Central memory CD8-positive, alpha-beta T cell (primary cell): ENCODE measurements at regions not wholly inside any gene's neighbourhood (a gene's known extent, or its start where the extent isn't known, plus 50 kb on each side); places are given as distances from the start of the nearest gene placed in this dataset.

Experiments
- ATAC-seq: fragments of 150-1000 bp; cut with Tn5 transposase; replicated peaks from 2 replicates; pipeline ENCODE4 v1.10.0; 2022; ENCODE audit warnings: mild to moderate bottlenecking, moderate FRiP score, moderate number of reproducible peaks; ENCODE audit not compliant: poor library complexity, severe bottlenecking; ENCODE audit errors: extremely low read depth
- DNase-seq, 2 donors: peaks; one replicate each; pipeline ENCODE4 v3.0.0; 2021; ENCODE audit warnings: low spot score in 2 of 2
- H3K27ac Mint-ChIP-seq: one replicate; pipeline ENCODE4 v1.8.0; 2022; ENCODE audit warnings: low read depth, mild to moderate bottlenecking, moderate library complexity, mixed read lengths
- H3K27me3 Mint-ChIP-seq: one replicate; pipeline ENCODE4 v1.8.0; 2022; ENCODE audit warnings: mixed read lengths
- H3K36me3 Mint-ChIP-seq: one replicate; pipeline ENCODE4 v1.8.0; 2022; ENCODE audit warnings: mild to moderate bottlenecking, moderate library complexity, mixed read lengths; ENCODE audit not compliant: insufficient read depth
- H3K4me1 Mint-ChIP-seq: one replicate; pipeline ENCODE4 v1.8.0; 2022; ENCODE audit warnings: mixed read lengths
- H3K4me3 Mint-ChIP-seq: one replicate; pipeline ENCODE4 v1.8.0; 2022; ENCODE audit warnings: mild to moderate bottlenecking, moderate library complexity, mixed read lengths
- H3K9me3 Mint-ChIP-seq: one replicate; pipeline ENCODE4 v1.8.0; 2022; ENCODE audit warnings: mixed read lengths

DNA sequence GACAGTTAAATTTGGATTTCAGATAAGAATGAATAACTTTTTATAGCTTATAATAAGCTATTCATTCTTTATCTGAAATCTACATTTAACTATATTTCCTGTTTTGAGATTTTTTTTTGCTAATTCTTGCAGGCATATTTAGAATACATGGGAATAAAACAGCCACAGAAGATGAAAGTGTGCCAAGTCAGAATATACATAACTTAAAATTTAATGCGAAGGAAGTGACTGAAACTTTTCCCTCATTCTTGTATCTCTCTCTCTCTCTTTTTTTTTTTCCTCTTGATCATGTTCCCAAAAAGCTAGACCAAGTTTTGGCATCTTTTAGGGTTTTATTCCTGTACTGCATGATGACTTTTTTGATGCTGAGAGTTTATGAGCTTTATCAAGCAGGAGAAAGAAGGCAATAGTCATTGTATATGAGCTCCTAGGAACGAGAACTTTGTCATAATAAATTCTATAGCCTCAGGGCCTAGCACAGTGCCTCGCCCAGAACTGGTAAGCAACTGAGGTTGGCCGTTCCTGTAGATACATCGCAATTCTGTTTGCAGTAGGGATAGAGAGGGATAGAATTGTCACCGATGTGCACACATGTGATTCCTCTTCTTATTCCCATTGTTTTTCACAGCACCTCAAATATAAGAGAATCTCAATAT is 205.2 kb downstream of the MYLK4 start:
- no peak overlapping the region for H3K4me3 Mint-ChIP-seq
- no peaks in the 10 kb centered on the region for H3K9me3 Mint-ChIP-seq
- ATAC-seq (no peak), DNase-seq (no peak)
- peaks cover 2% of the 10 kb centered on the region for H3K36me3 Mint-ChIP-seq
- peaks cover 41% of the 10 kb centered on the region for H3K27me3 Mint-ChIP-seq
- no peak overlapping the region for H3K27ac Mint-ChIP-seq
- peaks cover 16% of the 10 kb centered on the region for H3K4me1 Mint-ChIP-seq

- Mint-ChIP-seq H3K27ac (no peak overlapping the region), H3K36me3 (peaks cover 2% of the 10 kb centered on the region), H3K4me3 (peak overlapping the region; percentile 33), H3K27me3 (peaks cover 43% of the 10 kb centered on the region), H3K4me1 (peaks cover 16% of the 10 kb centered on the region), H3K9me3 (no peaks in the 10 kb centered on the region)
- no peak for ATAC-seq
- DNase-seq = no peak
Measured at GRCh38 chr6:2543321-2543720, 207.4 kb downstream of the MYLK4 start.

GRCh38 chr6:2542858-2543218 is 207.9 kb downstream of the MYLK4 start:
- peak overlapping the region; percentile 33 for H3K4me3 Mint-ChIP-seq
- peaks cover 43% of the 10 kb centered on the region for H3K27me3 Mint-ChIP-seq
- no peak overlapping the region for H3K27ac Mint-ChIP-seq
- DNase-seq (peak in 1 of 2 donors; percentile 14), ATAC-seq (peak; percentile 86)
- H3K9me3 Mint-ChIP-seq = no peaks in the 10 kb centered on the region
- peaks cover 16% of the 10 kb centered on the region for H3K4me1 Mint-ChIP-seq
- H3K36me3 Mint-ChIP-seq = peaks cover 2% of the 10 kb centered on the region

- Mint-ChIP-seq H3K4me1 (peaks cover 16% of the 10 kb centered on the region), H3K9me3 (no peaks in the 10 kb centered on the region), H3K27ac (no peak overlapping the region), H3K27me3 (peaks cover 46% of the 10 kb centered on the region), H3K4me3 (peak overlapping the region; percentile 33), H3K36me3 (peaks cover 2% of the 10 kb centered on the region)
- ATAC-seq (no peak), DNase-seq (no peak)
Measured at GRCh38 chr6:2542101-2542857, 208.4 kb downstream of the MYLK4 start.

DNA sequence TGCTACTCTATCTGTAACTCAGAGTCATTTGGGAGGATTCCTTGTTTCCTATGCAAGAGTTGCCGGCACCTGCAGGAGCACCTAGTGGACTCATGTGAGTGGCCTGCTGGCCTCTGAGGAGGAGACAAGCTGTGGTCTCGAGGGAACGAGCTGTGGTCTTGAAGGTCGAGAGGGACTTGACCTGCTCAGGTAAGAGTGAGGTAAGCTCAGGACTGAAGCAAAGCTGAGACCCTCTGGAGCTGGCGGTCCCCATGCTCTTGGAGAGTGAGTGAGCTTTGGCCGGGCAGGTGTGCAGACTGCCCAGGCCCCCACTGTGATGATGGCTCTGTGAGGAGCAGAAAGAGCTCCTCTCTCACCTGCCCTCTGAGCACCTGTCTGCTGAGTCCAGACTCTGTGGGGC is 214.3 kb downstream of the MYLK4 start:
- H3K27me3 Mint-ChIP-seq = peaks cover 62% of the 10 kb centered on the region
- no peak overlapping the region for H3K4me3 Mint-ChIP-seq
- no peaks in the 10 kb centered on the region for H3K4me1 Mint-ChIP-seq
- H3K9me3 Mint-ChIP-seq = no peaks in the 10 kb centered on the region
- no peak overlapping the region for H3K27ac Mint-ChIP-seq
- no peak for ATAC-seq
- no peaks in the 10 kb centered on the region for H3K36me3 Mint-ChIP-seq
- no peak for DNase-seq

DNA sequence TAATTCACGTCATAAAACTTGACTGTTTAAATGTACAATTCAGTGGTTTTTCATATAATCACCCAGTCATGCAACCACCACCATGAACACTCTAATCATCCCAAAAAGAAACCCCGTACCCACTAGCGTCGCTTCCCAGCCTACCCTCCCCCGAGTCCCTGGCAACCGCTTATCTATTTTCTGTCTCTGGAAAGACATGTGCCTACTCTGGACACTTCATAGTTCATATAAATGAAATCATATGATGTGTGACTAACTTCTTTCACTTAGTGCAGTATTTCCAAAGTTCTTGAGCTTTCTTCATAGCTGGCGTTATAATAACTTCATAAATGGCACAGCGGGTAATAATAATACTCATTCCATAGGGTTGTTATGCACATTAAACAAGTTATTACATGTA is 215.2 kb downstream of the MYLK4 start:
- peaks cover 71% of the 10 kb centered on the region for H3K27me3 Mint-ChIP-seq
- no peak overlapping the region for H3K4me3 Mint-ChIP-seq
- H3K36me3 Mint-ChIP-seq = no peaks in the 10 kb centered on the region
- ATAC-seq = no peak
- no peaks in the 10 kb centered on the region for H3K9me3 Mint-ChIP-seq
- no peak overlapping the region for H3K27ac Mint-ChIP-seq
- H3K4me1 Mint-ChIP-seq = no peaks in the 10 kb centered on the region
- no peak for DNase-seq

GRCh38 chr6:2534406-2535042 is 216.2 kb downstream of the MYLK4 start:
- no peak overlapping the region for H3K27ac Mint-ChIP-seq
- H3K4me1 Mint-ChIP-seq = no peaks in the 10 kb centered on the region
- H3K4me3 Mint-ChIP-seq = no peak overlapping the region
- no peaks in the 10 kb centered on the region for H3K36me3 Mint-ChIP-seq
- peaks cover 76% of the 10 kb centered on the region for H3K27me3 Mint-ChIP-seq
- DNase-seq = no peak
- H3K9me3 Mint-ChIP-seq = no peaks in the 10 kb centered on the region
- no peak for ATAC-seq

DNA sequence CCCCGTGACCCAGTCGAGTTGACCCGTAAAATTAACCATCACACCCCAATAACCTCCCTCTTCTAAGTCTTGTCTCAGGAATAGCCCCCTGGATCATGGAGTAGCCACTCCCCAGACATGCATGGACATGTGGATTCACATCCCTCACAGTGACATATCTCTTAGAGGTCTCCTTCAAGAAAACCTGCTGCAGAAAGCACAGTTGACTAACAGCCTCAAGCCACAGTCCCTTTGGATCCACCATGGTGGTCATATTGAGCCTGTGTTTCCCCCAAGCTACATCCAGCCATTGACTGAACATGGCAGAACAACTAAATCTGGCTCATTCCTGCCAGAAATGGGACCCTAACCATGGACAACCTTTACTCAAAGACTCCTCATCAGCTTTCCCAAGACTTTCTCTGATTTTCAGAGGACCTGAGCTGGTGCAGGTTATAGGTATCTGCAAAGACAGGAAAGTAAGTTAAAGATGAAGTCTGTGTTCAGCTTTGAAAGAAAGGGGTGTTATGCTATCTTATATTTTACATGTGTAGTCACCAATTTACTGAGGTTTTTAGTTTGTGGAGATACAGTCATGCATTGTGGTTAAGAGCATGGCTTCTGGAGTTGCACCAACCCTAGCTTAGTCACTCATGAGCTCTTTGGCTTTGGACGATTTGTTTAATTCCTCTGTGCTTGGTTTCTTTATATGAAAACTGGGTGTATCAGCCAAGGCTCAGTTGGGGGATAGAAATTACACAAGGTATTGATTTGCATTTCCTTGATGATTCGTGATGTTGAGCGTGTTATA is 219.1 kb downstream of the MYLK4 start:
- Mint-ChIP-seq H3K9me3 (no peaks in the 10 kb centered on the region), H3K27ac (no peak overlapping the region), H3K36me3 (no peaks in the 10 kb centered on the region), H3K4me3 (no peak overlapping the region), H3K27me3 (peaks cover 77% of the 10 kb centered on the region), H3K4me1 (no peaks in the 10 kb centered on the region)
- ATAC-seq = no peak
- DNase-seq = no peak

GRCh38 chr6:2529211-2529719 is 221.5 kb downstream of the MYLK4 start:
- no peak for DNase-seq
- H3K27ac Mint-ChIP-seq = no peak overlapping the region
- H3K27me3 Mint-ChIP-seq = peaks cover 56% of the 10 kb centered on the region
- peaks cover 2% of the 10 kb centered on the region for H3K9me3 Mint-ChIP-seq
- H3K4me3 Mint-ChIP-seq = no peak overlapping the region
- no peaks in the 10 kb centered on the region for H3K4me1 Mint-ChIP-seq
- H3K36me3 Mint-ChIP-seq = no peaks in the 10 kb centered on the region
- ATAC-seq = no peak

DNA sequence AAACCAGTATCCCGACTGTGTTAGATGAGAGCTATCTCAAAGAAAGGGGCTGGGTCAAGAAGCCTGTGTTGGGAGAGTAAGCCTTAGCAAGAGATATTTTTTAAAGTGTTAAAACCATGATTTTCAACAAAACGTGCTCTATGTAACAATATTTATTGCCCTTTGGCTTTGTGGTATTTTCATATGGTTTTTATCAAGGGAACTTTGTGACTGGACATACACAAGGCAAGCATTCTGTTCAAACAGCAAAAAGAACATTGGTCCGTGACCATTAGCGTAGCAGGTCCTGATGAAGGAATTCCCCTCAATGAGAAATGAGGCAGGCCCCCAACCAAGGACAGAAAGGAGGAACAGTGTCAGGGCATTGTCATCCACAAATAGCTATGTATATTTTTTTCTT is 222.6 kb downstream of the MYLK4 start:
- H3K27me3 Mint-ChIP-seq = peaks cover 56% of the 10 kb centered on the region
- no peak overlapping the region for H3K4me3 Mint-ChIP-seq
- no peak overlapping the region for H3K27ac Mint-ChIP-seq
- no peaks in the 10 kb centered on the region for H3K36me3 Mint-ChIP-seq
- no peak for DNase-seq
- no peak for ATAC-seq
- H3K9me3 Mint-ChIP-seq = peaks cover 7% of the 10 kb centered on the region
- H3K4me1 Mint-ChIP-seq = no peaks in the 10 kb centered on the region

DNA sequence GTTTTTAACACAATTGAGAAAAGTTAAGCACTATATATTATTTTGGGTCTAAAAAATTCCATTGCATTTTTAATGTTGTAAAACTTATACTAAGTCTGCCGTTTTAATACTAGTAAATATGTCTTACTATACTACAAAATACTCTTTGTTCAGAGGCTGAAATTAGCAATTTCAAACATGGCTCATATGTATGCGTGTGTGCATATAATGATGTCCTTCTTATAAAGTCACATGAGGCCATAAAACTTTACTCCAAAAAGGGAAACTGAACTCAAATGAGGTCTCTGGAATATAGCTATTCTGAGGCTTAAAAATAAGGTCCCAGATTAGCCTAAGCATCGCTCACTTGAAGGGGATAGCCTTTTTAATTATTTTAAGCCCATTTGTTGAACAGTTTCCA is 224.0 kb downstream of the MYLK4 start:
- Mint-ChIP-seq H3K4me3 (no peak overlapping the region), H3K4me1 (peaks cover 10% of the 10 kb centered on the region)
- no peak for ATAC-seq

DNA sequence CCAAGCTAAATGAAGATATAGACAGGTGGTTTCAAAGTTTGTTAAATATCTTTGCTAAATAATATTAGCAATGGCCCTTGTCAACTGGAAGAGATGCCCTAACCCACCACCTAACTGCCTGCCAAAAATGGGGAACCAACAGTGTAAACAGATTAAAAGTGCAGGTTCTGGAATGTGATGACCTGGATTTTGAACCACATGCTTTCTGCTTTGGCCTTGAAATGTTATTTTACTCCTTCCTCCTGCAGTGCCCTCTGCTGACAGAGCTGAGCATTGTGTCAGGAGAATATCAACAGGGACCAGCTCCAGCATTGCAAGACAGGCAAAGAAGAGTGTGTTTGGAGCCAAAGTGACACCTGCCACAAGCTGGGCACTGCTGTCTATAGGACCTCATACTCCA is 226.6 kb downstream of the MYLK4 start:
- H3K36me3 Mint-ChIP-seq = no peaks in the 10 kb centered on the region
- ATAC-seq (no peak), DNase-seq (no peak)
- no peak overlapping the region for H3K4me3 Mint-ChIP-seq
- peaks cover 14% of the 10 kb centered on the region for H3K9me3 Mint-ChIP-seq
- H3K27ac Mint-ChIP-seq = no peak overlapping the region
- peaks cover 10% of the 10 kb centered on the region for H3K4me1 Mint-ChIP-seq
- H3K27me3 Mint-ChIP-seq = peaks cover 41% of the 10 kb centered on the region

More for the DNA sequence above, 224.0 kb downstream of the MYLK4 start:
- no peak overlapping the region for H3K27ac Mint-ChIP-seq
- DNase-seq = no peak
- peaks cover 14% of the 10 kb centered on the region for H3K9me3 Mint-ChIP-seq
- H3K36me3 Mint-ChIP-seq = no peaks in the 10 kb centered on the region
- peaks cover 65% of the 10 kb centered on the region for H3K27me3 Mint-ChIP-seq
